GM21390 (cell line): ENCODE measurements at regions not wholly inside any gene's neighbourhood (a gene's known extent, or its start where the extent isn't known, plus 50 kb on each side); places are given as distances from the start of the nearest gene placed in this dataset.

Experiments used
- ATAC-seq: cut with Tn5 transposase; IDR thresholded peaks from one replicate; pipeline ENCODE4 v1.9.1; 2021; ENCODE audit not compliant: unreplicated experiment

- no peak for ATAC-seq
Observed at GRCh38 chr13:99652141-99652540, 150.9 kb downstream of the TM9SF2 start.

- no peak for ATAC-seq
Observed at GRCh38 chr13:99651016-99651415, 149.7 kb downstream of the TM9SF2 start.

GRCh38 chr13:99650410-99650809, 149.1 kb downstream of the TM9SF2 start:
- ATAC-seq: no peak

- ATAC-seq: no peak
Observed at GRCh38 chr13:99648927-99649326, 147.7 kb downstream of the TM9SF2 start.

DNA sequence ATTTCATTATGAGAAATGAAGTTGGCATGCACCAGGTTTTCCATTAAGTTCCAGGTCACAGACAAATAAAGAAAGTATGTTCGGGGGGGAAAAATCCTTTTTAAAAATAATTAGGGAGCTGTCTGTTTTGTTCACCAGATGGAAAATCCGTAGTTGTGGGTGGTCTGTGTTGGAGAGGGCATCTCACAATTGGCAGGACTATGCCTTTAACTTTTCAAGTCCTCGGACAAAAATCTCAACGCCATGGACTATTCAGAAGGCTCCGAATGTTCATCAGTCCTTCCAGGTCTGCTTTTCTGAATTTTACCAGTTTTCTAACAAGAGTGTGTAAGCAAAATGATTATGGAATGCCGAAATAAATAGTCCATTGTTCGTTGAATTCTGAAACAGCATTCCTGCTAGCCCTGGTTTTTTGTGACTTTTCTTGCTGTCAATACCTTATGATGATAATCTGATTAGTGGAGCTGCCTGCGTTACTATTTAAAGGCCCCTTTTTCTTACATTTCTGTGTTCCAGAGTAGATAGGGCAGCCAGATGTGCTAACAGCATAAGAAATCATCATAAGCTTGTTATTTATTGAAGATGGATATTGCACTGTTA, 146.9 kb downstream of the TM9SF2 start:
- ATAC-seq: no peak

DNA sequence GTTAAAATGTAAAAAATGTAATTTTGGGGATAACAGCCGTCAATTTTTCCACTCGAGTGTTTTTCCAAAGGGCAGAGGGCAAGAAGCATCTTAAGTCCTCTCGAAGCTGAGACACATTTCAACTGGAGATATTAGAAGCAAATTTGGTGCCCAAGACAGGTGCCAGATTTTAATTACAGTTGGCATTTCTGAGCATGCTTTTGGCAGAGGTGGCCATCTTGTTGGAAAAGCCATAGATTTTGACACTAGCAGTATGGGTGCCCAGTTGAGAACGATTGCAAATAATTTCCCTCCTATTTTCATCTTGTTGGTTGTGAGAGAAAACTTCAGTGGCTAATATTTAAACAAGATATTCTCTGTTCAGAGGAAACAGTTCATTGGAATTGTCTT, 146.3 kb downstream of the TM9SF2 start:
- ATAC-seq: no peak

DNA sequence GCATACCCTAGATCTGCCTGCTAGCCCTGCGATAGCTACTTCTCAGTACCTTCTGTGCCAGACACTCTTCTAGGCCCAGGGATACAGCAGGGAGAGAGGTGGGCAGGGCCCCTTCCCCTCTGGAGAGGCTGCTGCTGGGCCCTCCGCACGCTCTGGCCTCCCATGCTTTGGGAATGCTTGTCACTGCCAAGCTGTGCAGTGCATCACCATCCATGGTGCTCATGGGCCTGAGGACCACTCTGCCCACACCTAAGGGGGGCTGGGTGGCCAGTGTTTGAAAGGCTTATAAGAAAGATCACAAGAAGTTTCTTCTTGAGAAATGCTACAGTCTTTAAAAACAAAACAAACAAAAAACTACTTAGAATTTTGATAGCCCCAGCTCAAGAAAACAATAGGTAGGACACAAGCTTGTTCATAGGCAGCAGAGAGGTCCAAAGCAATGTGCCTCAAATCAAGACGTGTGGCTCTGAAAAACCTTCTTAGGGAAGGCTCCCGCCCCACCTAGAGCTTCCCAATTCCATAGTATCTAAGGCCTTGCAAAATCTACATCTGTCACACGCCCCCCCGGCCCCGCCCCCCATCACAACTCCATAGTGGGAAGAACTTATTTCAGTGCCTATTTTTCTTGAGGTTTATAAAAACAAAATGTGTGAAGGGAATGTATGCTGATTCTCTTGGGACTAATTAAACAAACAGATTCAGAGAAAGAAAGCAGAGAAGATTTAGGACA, 145.8 kb downstream of the TM9SF2 start:
- ATAC-seq: no peak

GRCh38 chr13:99642841-99643240, 141.6 kb downstream of the TM9SF2 start:
- ATAC-seq: no peak

DNA sequence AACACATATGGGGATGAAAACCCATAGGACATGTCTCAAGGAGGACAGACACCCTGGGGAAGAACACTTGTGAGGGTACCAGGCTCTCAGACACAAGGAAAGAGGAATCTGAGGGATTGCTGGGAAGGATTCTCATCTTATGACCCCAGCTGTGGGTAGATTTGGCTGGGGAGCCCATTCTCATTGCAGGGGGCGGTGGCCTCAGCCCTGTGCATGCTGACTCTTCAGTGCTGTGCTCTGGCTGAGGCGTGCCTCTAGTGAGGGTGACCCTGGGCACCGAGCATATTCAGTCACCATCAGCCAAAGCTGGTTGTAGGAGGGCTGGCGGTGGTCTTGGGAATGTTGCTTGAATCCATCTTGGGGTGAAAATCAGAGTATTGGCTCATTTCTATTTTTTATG, 140.7 kb downstream of the TM9SF2 start:
- ATAC-seq: no peak

- ATAC-seq: no peak
Observed at GRCh38 chr13:99640260-99640659, 139.0 kb downstream of the TM9SF2 start.

DNA sequence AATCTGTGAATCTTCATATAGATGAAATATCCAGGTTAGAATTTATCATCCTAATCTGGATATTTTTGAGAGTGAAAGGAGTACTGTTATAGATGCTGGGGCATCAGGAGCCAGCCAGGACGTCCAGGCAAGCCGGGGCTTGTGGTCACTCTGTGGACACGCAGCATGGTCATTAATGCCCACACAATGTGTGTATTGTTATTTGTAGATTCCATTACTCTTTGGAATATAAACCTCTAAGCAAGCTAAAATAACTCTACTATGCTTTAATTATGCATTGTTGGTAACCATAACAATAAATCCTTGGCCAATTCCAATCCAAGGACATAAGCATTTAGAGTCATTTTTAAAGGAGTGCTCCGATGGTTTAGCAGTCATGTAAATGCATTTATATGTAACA, 137.9 kb downstream of the TM9SF2 start:
- no peak for ATAC-seq

DNA sequence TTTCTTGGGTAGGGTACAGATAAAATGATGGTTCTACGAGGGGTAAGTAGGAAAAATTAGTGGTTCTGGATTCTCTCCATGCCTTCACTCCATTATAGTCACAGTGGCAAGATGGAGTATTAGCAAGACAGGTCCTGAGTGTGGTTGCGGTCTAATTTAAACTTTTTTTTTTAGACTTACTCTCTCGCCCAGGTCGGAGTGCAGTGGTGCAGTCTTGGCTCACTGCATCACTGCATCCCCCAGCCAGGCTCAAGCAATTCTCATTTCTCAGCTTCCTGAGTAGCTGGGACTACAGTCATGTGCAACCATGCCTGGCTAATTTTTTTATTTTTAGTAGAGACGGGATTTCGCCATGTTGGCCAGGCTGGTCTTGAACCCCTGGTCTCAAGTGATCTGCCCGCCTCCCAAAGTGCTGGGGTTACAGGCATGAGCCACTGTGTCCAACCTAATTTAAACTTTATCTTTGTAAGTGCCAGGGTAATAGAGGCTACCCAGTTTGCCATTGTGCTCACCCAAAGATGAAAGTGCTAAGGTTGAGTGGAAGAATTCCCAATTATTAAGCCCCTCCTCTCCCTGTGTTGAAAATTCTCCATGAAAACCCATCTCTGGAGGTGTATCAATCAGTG, 135.6 kb downstream of the TM9SF2 start:
- peak; percentile 93 for ATAC-seq

- ATAC-seq: no peak
Observed at GRCh38 chr13:99636306-99636705, 135.0 kb downstream of the TM9SF2 start.

GRCh38 chr13:99634672-99635071, 133.4 kb downstream of the TM9SF2 start:
- no peak for ATAC-seq

- ATAC-seq: no peak
Observed at GRCh38 chr13:99630269-99630898, 129.1 kb downstream of the TM9SF2 start.

GRCh38 chr13:99629641-99630040, 128.4 kb downstream of the TM9SF2 start:
- no peak for ATAC-seq

- ATAC-seq: no peak
Observed at GRCh38 chr13:99628442-99628841, 127.2 kb downstream of the TM9SF2 start.

DNA sequence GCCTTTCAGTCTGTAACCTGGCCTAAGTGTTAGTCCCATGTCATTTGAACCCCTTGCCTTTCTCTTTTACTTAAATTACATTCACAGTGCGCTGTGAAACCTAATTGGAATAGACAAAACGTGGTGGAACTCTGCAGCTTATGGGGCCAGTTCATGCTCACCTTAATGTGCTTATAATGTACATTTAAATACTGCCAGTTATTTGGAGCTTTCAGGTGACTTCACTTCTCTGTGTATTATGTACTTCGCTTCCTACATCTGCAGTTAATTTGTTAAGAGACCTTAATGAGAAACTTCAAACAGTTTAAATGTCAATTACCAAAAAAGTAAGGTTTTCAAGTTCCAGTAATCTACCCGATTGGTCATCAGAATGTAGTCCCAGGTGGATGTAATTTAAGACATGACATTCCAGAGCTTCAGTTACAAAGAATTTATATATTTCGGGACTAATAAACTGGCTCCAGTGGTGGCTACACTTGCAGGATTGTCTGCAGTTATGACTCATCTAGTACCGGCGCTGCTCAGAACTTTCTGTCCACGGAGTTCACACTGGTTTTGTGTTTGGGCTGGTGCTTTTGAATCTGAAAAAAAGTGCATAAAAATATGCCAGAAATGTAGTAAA, 125.3 kb downstream of the TM9SF2 start:
- no peak for ATAC-seq

DNA sequence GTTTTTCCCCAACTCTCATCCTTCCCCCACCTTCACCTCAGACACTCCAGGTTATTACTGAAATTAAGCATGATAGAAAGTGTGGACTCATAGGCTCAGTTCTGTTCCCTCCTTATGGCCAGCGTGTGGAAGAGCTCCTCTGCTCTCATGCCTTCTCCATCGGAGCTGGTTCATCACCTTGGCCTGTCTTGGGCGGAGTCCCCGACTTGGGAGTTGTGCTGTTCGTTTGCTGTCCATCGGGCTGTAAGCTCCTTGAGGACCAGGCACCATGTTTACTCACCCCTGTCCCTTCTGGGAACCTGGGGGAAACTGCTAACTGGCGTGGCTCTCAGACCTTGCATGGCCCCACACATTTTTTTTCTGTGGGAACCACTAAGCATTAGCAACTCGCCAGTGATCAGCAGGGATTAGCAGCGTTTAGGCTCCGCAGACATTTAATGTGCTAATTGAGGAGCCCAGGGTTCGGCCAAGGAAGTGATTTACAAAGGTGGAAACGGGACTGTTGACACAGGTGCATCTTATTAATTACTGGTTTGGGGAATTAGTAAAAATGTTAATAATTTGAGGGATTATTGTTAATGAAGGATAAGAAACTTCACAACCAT, 123.8 kb downstream of the TM9SF2 start:
- no peak for ATAC-seq

GRCh38 chr13:99620806-99621205, 119.5 kb downstream of the TM9SF2 start:
- ATAC-seq: no peak

DNA sequence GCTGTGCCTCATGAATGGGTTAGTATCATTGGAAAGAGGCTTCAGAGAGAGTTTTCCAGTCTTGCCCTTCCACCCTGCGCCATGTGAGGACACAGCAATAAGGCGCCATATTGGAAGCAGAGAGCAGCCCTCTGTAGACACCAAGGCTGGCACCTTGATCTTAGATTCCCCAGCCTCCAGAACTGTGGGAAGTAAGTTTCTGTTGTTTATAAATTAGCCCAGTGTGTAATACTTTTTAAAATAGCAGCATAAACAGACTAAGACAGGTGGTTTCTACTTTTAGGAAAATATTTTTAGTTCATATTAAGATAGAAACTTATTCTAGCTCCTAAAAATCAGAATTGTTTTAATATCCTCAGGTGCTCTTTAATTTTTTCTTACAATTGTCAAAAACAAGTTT, 117.9 kb downstream of the TM9SF2 start:
- ATAC-seq: no peak
